ENCODE measurements at regions not wholly inside any gene's neighbourhood (a gene's known extent, or its start where the extent isn't known, plus 50 kb on each side); places are given as distances from the start of the nearest gene placed in this dataset.

DNA sequence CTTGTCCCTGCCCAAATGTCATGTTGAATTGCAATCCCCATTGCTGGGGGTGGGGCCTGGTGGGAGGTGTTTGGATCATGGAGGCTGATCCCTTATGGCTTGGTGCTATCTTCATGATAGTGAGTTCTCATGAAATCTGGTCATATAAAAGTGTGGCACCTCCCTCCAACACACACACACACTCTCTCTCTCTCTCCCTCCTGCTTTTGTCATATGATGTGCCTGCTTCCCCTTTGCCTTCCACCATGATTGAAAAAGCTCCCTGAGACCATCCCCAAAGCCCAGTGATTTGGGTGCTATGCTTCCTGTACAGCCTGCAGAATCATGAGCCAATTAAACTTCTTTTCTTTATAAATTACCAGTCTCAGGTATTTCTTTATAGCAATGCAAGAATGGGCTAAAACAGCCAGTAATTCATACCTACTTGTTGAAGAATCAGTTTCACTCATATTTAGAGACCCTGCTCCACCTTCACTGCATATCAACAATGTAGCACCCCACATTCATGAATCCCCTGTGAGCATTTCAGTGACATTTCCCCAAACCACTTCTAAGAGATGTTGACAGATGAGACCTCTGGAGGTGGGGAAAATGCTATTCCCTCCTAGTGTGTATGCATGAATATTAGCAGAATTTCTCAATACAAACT is 54.8 kb upstream of the STK17B start:
- BruUV-seq (replicated peaks): no TSS peak
- Histone ChIP-seq H4K20me1 (ENCODE audit: insufficient read depth) (no peaks in the 10 kb centered on the region), H3K9me3 (ENCODE audit: control insufficient read depth in 1 of 2, insufficient read depth in 1 of 2, low read depth in 1 of 2, low read length in 2 of 2) (no peaks in the 10 kb centered on the region), H3K36me3 (ENCODE audit: control insufficient read depth in 1 of 2, insufficient read depth in 2 of 2, low read length in 2 of 2) (no peaks in the 10 kb centered on the region), H2AFZ (ENCODE audit: low read depth, low read length, poor library complexity, severe bottlenecking) (no peak overlapping the region), H3K4me2 (ENCODE audit: low read length) (no peak overlapping the region), H3K79me2 (ENCODE audit: insufficient read depth, low read length) (no peaks in the 10 kb centered on the region), H3K27ac (ENCODE audit: low read depth, low read length) (no peak overlapping the region), H3K27me3 (ENCODE audit: insufficient read depth, low read length) (no peaks in the 10 kb centered on the region), H3K4me1 (ENCODE audit: control insufficient read depth in 1 of 2, insufficient read depth in 2 of 2, low read length in 2 of 2) (peaks cover 0 to 8% of the 10 kb centered on the region in 2 experiments; a peak in 2 of 4 replicates), H3K4me3 (replicated peaks in 1 of 2; ENCODE audit: low read depth in 1 of 2, low read length in 2 of 2) (no peak overlapping the region), H3K9me2 (ENCODE audit: insufficient read depth) (no peaks in the 10 kb centered on the region), H3K9ac (ENCODE audit: low read length) (no peak overlapping the region)
- intact Hi-C loops (cut with micrococcal nuclease): no loop called here
- RAD21 ChIA-PET (ENCODE audit: low non-redundant PET in 1 of 2, low total read pairs in 2 of 2, uncharacterized antibody in 2 of 2, unreplicated experiment in 2 of 2): no interaction called here
- POLR2A ChIA-PET: no interaction called here
- CTCF ChIA-PET: no interaction called here
- DNase-seq (ENCODE audit: low read depth, low spot score): no peak
- TF ChIP-seq RAD21 (IDR thresholded peaks at IDR 0.05; ENCODE audit: low read depth) (no peak), EGR1 (IDR thresholded peaks at IDR 0.05; ENCODE audit: low read depth) (no peak), CBX3 (IDR thresholded peaks at IDR 0.05; ENCODE audit: low read depth) (no peak), EZH2phosphoT487 (IDR thresholded peaks at IDR 0.05; ENCODE audit: borderline replicate concordance) (no peak), EZH2 (IDR thresholded peaks at IDR 0.05) (no peak)
- TF ChIP-seq, protein P1, sequence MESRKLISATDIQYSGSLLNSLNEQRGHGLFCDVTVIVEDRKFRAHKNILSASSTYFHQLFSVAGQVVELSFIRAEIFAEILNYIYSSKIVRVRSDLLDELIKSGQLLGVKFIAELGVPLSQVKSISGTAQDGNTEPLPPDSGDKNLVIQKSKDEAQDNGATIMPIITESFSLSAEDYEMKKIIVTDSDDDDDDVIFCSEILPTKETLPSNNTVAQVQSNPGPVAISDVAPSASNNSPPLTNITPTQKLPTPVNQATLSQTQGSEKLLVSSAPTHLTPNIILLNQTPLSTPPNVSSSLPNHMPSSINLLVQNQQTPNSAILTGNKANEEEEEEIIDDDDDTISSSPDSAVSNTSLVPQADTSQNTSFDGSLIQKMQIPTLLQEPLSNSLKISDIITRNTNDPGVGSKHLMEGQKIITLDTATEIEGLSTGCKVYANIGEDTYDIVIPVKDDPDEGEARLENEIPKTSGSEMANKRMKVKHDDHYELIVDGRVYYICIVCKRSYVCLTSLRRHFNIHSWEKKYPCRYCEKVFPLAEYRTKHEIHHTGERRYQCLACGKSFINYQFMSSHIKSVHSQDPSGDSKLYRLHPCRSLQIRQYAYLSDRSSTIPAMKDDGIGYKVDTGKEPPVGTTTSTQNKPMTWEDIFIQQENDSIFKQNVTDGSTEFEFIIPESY (IDR thresholded peaks at IDR 0.05; ENCODE audit: extremely low read depth, insufficient replicate concordance, low read length): no peak
- ATAC-seq: no peak

GRCh38 chr2:196226707-196227065 is 55.3 kb upstream of the STK17B start:
- BruUV-seq (replicated peaks): no TSS peak
- no peak for DNase-seq (ENCODE audit: low read depth, low spot score)
- H3K9me3 ChIP-seq (ENCODE audit: control insufficient read depth in 1 of 2, insufficient read depth in 1 of 2, low read depth in 1 of 2, low read length in 2 of 2): no peaks in the 10 kb centered on the region
- no peak overlapping the region for H3K9ac ChIP-seq (ENCODE audit: low read length)
- H3K4me3 ChIP-seq (replicated peaks in 1 of 2; ENCODE audit: low read depth in 1 of 2, low read length in 2 of 2): no peak overlapping the region
- peaks cover 0 to 8% of the 10 kb centered on the region in 2 experiments; a peak in 2 of 4 replicates for H3K4me1 ChIP-seq (ENCODE audit: control insufficient read depth in 1 of 2, insufficient read depth in 2 of 2, low read length in 2 of 2)
- no peak overlapping the region for H3K27ac ChIP-seq (ENCODE audit: low read depth, low read length)
- H4K20me1 ChIP-seq (ENCODE audit: insufficient read depth): no peaks in the 10 kb centered on the region
- TF ChIP-seq REST (IDR thresholded peaks at IDR 0.05; ENCODE audit: low read depth) (no peak), EZH2 (IDR thresholded peaks at IDR 0.05) (no peak), JUND (IDR thresholded peaks at IDR 0.05) (no peak), EGR1 (IDR thresholded peaks at IDR 0.05; ENCODE audit: low read depth) (no peak), SRF (IDR thresholded peaks at IDR 0.05; ENCODE audit: low read depth) (no peak)
- TF ChIP-seq, protein P2, sequence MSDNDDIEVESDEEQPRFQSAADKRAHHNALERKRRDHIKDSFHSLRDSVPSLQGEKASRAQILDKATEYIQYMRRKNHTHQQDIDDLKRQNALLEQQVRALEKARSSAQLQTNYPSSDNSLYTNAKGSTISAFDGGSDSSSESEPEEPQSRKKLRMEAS (IDR thresholded peaks at IDR 0.05): no peak
- H3K27me3 ChIP-seq (ENCODE audit: insufficient read depth, low read length): no peaks in the 10 kb centered on the region
- ATAC-seq: no peak
- no peaks in the 10 kb centered on the region for H3K9me2 ChIP-seq (ENCODE audit: insufficient read depth)
- intact Hi-C loops (cut with micrococcal nuclease): no loop called here
- ChIA-PET CTCF (no interaction called here), RAD21 (ENCODE audit: low non-redundant PET in 1 of 2, low total read pairs in 2 of 2, uncharacterized antibody in 2 of 2, unreplicated experiment in 2 of 2) (no interaction called here), POLR2A (no interaction called here)
- H3K36me3 ChIP-seq (ENCODE audit: control insufficient read depth in 1 of 2, insufficient read depth in 2 of 2, low read length in 2 of 2): no peaks in the 10 kb centered on the region
- H3K4me2 ChIP-seq (ENCODE audit: low read length): no peak overlapping the region
- H2AFZ ChIP-seq (ENCODE audit: low read depth, low read length, poor library complexity, severe bottlenecking): no peak overlapping the region
- H3K79me2 ChIP-seq (ENCODE audit: insufficient read depth, low read length): no peaks in the 10 kb centered on the region

Measured in HCT116 (cell line).